WTC11 (cell line): ENCODE measurements at regions not wholly inside any gene's neighbourhood (a gene's known extent, or its start where the extent isn't known, plus 50 kb on each side); places are given as distances from the start of the nearest gene placed in this dataset.
A peak's percentile ranks its signal among the peaks of the same experiment; 100 is the strongest.

Experiments
- ATAC-seq: fragments of 200-7000 bp; cut with Tn5 transposase; 2 replicates; pipeline ENCODE4 v1.10.0; 2021; ENCODE audit warnings: mild to moderate bottlenecking, moderate library complexity
- CTCF ChIA-PET: fragments of 300-600 bp; sonication (Branson Sonifier 250); formaldehyde crosslinking; loops from one replicate; lab custom pipeline; 2021; ENCODE audit warnings: antibody characterized with exemption; lab: Charles Lee
- POLR2A ChIA-PET: fragments of 350-600 bp; sonication (Branson Sonifier 250); formaldehyde crosslinking; loops from one replicate; lab custom pipeline; 2021; ENCODE audit warnings: antibody characterized with exemption; lab: Charles Lee
- DNase-seq: peaks from one replicate; pipeline ENCODE4 v3.0.0; 2021; ENCODE audit warnings: low spot score
- H3K27ac Mint-ChIP-seq: 2 replicates; pipeline ENCODE4 v1.8.0; 2021; ENCODE audit warnings: mixed read lengths
- H3K27me3 Mint-ChIP-seq: 2 replicates; pipeline ENCODE4 v1.8.0; 2021; ENCODE audit warnings: low read depth, mild to moderate bottlenecking, moderate library complexity, mixed read lengths
- H3K36me3 Mint-ChIP-seq: 2 replicates; pipeline ENCODE4 v1.8.0; 2021; ENCODE audit warnings: mixed read lengths
- H3K4me1 Mint-ChIP-seq: 2 replicates; pipeline ENCODE4 v1.8.0; 2022; ENCODE audit warnings: mixed read lengths
- H3K4me3 Mint-ChIP-seq: 2 replicates; pipeline ENCODE4 v1.8.0; 2021; ENCODE audit warnings: mild to moderate bottlenecking, moderate library complexity, mixed read lengths
- H3K9me3 Mint-ChIP-seq: 2 replicates; pipeline ENCODE4 v1.8.0; 2021; ENCODE audit warnings: mixed read lengths
- FOXK1 ChIP-seq: sonication (generic); formaldehyde crosslinking; IDR thresholded peaks from 2 replicates; pipeline ENCODE4 v1.8.0; 2022; ENCODE audit warnings: mild to moderate bottlenecking, moderate library complexity, missing genetic modification reagents
- JUN ChIP-seq: sonication (generic); formaldehyde crosslinking; IDR thresholded peaks from 2 replicates; pipeline ENCODE4 v1.8.0; 2023; ENCODE audit warnings: mild to moderate bottlenecking, missing genetic modification reagents
- RORB ChIP-seq: fragments of 250-450 bp; sonication (Bioruptor Pico); IDR thresholded peaks from 2 replicates; pipeline ENCODE4 v1.9.0; 2021; ENCODE audit warnings: mild to moderate bottlenecking
- SP1 ChIP-seq: sonication (generic); formaldehyde crosslinking; conservative IDR thresholded peaks from 2 replicates; pipeline ENCODE4 v1.8.1; 2022; ENCODE audit warnings: missing genetic modification reagents
- TEAD1 ChIP-seq: sonication (generic); formaldehyde crosslinking; IDR thresholded peaks from 2 replicates; pipeline ENCODE4 v1.8.0; 2022; ENCODE audit warnings: mild to moderate bottlenecking, missing genetic modification reagents
- ZBTB21 ChIP-seq: sonication (generic); formaldehyde crosslinking; IDR thresholded peaks from 2 replicates; pipeline ENCODE4 v1.8.1; 2023; ENCODE audit warnings: mild to moderate bottlenecking, missing genetic modification reagents, borderline replicate concordance
- ZNF423 ChIP-seq: fragments of 250-450 bp; sonication (Bioruptor Pico); IDR thresholded peaks from 2 replicates; pipeline ENCODE4 v2.1.2; 2022; ENCODE audit warnings: mild to moderate bottlenecking, moderate library complexity
- TF ChIP-seq, protein P1 (sequence below): sonication (generic); formaldehyde crosslinking; IDR thresholded peaks from 2 replicates; pipeline ENCODE4 v1.8.0; 2022; ENCODE audit warnings: mild to moderate bottlenecking, missing genetic modification reagents
- TF ChIP-seq, protein P2 (sequence below): sonication (generic); formaldehyde crosslinking; conservative IDR thresholded peaks from 2 replicates; pipeline ENCODE4 v1.8.1; 2023; ENCODE audit warnings: mild to moderate bottlenecking, low read depth, missing genetic modification reagents, moderate library complexity
- TF ChIP-seq, protein P3 (sequence below): sonication (generic); formaldehyde crosslinking; IDR thresholded peaks from 2 replicates; pipeline ENCODE4 v1.8.1; 2023; ENCODE audit warnings: mild to moderate bottlenecking, missing genetic modification reagents, moderate library complexity
- TF ChIP-seq, protein P4 (sequence below): sonication (generic); formaldehyde crosslinking; IDR thresholded peaks from 2 replicates; pipeline ENCODE4 v1.8.1; 2022; ENCODE audit warnings: missing genetic modification reagents, borderline replicate concordance
- TF ChIP-seq, protein P5 (sequence below): sonication (generic); formaldehyde crosslinking; IDR thresholded peaks from 2 replicates; pipeline ENCODE4 v1.8.0; 2023; ENCODE audit warnings: missing genetic modification reagents, mild to moderate bottlenecking, borderline replicate concordance
- TF ChIP-seq, protein P6 (sequence below): sonication (generic); formaldehyde crosslinking; conservative IDR thresholded peaks from 2 replicates; pipeline ENCODE4 v1.8.1; 2022; ENCODE audit warnings: mild to moderate bottlenecking, missing genetic modification reagents
- TF ChIP-seq, protein P7 (sequence below): fragments of 250-450 bp; sonication (Bioruptor Pico); IDR thresholded peaks from 2 replicates; pipeline ENCODE4 v1.9.0; 2021; ENCODE audit warnings: moderate library complexity, mild to moderate bottlenecking, inconsistent platforms, borderline replicate concordance
- TF ChIP-seq, protein P8 (sequence below): sonication (generic); formaldehyde crosslinking; IDR thresholded peaks from 2 replicates; pipeline ENCODE4 v1.8.1; 2023; ENCODE audit warnings: mild to moderate bottlenecking, missing genetic modification reagents, moderate library complexity
- TF ChIP-seq, protein P9 (sequence below): sonication (generic); formaldehyde crosslinking; IDR thresholded peaks from 2 replicates; pipeline ENCODE4 v1.8.0; 2023; ENCODE audit warnings: mild to moderate bottlenecking, missing genetic modification reagents
- TF ChIP-seq, protein P10 (sequence below): sonication (generic); formaldehyde crosslinking; IDR thresholded peaks from 2 replicates; pipeline ENCODE4 v1.8.0; 2023; ENCODE audit warnings: missing genetic modification reagents

DNA sequence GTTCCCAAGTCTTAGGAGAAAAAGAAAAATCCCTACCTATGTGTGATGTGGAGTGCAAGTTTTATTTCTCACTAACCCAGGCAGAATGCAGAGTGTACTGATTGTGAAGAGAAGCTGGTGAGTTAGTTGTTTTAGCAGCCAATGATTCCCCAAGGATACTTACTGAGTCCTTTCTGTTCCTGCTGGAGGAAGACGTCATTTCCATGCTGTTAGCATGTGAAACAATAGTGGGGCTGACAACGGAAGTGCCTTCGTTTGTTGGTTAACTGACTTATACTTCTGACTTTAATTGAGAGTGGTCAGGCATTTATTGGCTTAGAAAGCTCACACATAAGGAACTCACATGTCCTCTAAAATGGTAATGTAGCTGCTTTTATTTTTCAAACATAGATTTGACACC lies 180.6 kb downstream of the MC4R start:
- no peak for TF ChIP-seq ZNF423 (CRISPR knock-in tag)
- TF ChIP-seq, protein P1, sequence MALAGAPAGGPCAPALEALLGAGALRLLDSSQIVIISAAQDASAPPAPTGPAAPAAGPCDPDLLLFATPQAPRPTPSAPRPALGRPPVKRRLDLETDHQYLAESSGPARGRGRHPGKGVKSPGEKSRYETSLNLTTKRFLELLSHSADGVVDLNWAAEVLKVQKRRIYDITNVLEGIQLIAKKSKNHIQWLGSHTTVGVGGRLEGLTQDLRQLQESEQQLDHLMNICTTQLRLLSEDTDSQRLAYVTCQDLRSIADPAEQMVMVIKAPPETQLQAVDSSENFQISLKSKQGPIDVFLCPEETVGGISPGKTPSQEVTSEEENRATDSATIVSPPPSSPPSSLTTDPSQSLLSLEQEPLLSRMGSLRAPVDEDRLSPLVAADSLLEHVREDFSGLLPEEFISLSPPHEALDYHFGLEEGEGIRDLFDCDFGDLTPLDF (CRISPR knock-in tag) = no peak
- no peak for TF ChIP-seq TEAD1 (CRISPR knock-in tag)
- TF ChIP-seq, all 79 proteins: peak for 0

DNA sequence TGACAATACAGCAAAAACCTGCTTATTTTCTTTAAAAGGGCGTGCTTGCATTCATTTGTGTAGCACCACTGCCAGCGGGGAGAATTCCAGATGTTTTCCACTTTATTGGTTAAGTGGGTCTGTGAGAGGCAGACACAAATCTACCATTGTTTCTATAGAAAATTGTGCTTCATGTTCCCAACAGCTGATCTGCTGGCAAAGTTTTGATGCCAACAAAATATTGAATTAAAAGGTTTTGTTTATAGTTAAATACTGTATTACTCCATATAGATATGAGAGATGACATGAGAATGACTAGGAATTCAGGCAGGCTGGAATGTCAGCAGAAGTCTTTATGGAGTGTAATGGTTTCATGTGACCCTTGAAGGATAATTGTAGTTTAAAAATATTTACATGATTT lies 182.7 kb downstream of the MC4R start:
- no peaks in the 10 kb centered on the region for H3K27me3 Mint-ChIP-seq
- no peak overlapping the region for H3K27ac Mint-ChIP-seq
- H3K4me3 Mint-ChIP-seq = no peak overlapping the region
- H3K9me3 Mint-ChIP-seq = peaks cover 19% of the 10 kb centered on the region
- DNase-seq (no peak), ATAC-seq (no peak)
- CTCF ChIA-PET = no interaction called here
- peaks cover 8% of the 10 kb centered on the region for H3K36me3 Mint-ChIP-seq
- POLR2A ChIA-PET = no interaction called here
- peaks cover 27% of the 10 kb centered on the region for H3K4me1 Mint-ChIP-seq
- TF ChIP-seq, protein P2, sequence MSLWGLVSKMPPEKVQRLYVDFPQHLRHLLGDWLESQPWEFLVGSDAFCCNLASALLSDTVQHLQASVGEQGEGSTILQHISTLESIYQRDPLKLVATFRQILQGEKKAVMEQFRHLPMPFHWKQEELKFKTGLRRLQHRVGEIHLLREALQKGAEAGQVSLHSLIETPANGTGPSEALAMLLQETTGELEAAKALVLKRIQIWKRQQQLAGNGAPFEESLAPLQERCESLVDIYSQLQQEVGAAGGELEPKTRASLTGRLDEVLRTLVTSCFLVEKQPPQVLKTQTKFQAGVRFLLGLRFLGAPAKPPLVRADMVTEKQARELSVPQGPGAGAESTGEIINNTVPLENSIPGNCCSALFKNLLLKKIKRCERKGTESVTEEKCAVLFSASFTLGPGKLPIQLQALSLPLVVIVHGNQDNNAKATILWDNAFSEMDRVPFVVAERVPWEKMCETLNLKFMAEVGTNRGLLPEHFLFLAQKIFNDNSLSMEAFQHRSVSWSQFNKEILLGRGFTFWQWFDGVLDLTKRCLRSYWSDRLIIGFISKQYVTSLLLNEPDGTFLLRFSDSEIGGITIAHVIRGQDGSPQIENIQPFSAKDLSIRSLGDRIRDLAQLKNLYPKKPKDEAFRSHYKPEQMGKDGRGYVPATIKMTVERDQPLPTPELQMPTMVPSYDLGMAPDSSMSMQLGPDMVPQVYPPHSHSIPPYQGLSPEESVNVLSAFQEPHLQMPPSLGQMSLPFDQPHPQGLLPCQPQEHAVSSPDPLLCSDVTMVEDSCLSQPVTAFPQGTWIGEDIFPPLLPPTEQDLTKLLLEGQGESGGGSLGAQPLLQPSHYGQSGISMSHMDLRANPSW = no peak
- TF ChIP-seq, protein P3, sequence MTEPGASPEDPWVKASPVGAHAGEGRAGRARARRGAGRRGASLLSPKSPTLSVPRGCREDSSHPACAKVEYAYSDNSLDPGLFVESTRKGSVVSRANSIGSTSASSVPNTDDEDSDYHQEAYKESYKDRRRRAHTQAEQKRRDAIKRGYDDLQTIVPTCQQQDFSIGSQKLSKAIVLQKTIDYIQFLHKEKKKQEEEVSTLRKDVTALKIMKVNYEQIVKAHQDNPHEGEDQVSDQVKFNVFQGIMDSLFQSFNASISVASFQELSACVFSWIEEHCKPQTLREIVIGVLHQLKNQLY (CRISPR knock-in tag) = no peak
- TF ChIP-seq, protein P4, sequence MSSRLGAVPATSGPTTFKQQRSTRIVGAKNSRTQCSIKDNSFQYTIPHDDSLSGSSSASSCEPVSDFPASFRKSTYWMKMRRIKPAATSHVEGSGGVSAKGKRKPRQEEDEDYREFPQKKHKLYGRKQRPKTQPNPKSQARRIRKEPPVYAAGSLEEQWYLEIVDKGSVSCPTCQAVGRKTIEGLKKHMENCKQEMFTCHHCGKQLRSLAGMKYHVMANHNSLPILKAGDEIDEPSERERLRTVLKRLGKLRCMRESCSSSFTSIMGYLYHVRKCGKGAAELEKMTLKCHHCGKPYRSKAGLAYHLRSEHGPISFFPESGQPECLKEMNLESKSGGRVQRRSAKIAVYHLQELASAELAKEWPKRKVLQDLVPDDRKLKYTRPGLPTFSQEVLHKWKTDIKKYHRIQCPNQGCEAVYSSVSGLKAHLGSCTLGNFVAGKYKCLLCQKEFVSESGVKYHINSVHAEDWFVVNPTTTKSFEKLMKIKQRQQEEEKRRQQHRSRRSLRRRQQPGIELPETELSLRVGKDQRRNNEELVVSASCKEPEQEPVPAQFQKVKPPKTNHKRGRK = no peak
- TF ChIP-seq, protein P5, sequence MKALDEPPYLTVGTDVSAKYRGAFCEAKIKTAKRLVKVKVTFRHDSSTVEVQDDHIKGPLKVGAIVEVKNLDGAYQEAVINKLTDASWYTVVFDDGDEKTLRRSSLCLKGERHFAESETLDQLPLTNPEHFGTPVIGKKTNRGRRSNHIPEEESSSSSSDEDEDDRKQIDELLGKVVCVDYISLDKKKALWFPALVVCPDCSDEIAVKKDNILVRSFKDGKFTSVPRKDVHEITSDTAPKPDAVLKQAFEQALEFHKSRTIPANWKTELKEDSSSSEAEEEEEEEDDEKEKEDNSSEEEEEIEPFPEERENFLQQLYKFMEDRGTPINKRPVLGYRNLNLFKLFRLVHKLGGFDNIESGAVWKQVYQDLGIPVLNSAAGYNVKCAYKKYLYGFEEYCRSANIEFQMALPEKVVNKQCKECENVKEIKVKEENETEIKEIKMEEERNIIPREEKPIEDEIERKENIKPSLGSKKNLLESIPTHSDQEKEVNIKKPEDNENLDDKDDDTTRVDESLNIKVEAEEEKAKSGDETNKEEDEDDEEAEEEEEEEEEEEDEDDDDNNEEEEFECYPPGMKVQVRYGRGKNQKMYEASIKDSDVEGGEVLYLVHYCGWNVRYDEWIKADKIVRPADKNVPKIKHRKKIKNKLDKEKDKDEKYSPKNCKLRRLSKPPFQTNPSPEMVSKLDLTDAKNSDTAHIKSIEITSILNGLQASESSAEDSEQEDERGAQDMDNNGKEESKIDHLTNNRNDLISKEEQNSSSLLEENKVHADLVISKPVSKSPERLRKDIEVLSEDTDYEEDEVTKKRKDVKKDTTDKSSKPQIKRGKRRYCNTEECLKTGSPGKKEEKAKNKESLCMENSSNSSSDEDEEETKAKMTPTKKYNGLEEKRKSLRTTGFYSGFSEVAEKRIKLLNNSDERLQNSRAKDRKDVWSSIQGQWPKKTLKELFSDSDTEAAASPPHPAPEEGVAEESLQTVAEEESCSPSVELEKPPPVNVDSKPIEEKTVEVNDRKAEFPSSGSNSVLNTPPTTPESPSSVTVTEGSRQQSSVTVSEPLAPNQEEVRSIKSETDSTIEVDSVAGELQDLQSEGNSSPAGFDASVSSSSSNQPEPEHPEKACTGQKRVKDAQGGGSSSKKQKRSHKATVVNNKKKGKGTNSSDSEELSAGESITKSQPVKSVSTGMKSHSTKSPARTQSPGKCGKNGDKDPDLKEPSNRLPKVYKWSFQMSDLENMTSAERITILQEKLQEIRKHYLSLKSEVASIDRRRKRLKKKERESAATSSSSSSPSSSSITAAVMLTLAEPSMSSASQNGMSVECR (CRISPR knock-in tag) = no peak
- TF ChIP-seq, protein P6, sequence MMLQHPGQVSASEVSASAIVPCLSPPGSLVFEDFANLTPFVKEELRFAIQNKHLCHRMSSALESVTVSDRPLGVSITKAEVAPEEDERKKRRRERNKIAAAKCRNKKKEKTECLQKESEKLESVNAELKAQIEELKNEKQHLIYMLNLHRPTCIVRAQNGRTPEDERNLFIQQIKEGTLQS (CRISPR knock-in tag) = no peak
- TF ChIP-seq JUN (CRISPR knock-in tag) (no peak), SP1 (CRISPR knock-in tag) (no peak), FOXK1 (no peak), RORB (no peak), ZBTB21 (CRISPR knock-in tag) (no peak)
- TF ChIP-seq, protein P7, sequence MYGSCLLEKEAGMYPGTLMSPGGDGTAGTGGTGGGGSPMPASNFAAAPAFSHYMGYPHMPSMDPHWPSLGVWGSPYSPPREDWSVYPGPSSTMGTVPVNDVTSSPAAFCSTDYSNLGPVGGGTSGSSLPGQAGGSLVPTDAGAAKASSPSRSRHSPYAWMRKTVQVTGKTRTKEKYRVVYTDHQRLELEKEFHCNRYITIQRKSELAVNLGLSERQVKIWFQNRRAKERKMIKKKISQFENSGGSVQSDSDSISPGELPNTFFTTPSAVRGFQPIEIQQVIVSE (CRISPR knock-in tag) = no peak
- TF ChIP-seq, protein P8, sequence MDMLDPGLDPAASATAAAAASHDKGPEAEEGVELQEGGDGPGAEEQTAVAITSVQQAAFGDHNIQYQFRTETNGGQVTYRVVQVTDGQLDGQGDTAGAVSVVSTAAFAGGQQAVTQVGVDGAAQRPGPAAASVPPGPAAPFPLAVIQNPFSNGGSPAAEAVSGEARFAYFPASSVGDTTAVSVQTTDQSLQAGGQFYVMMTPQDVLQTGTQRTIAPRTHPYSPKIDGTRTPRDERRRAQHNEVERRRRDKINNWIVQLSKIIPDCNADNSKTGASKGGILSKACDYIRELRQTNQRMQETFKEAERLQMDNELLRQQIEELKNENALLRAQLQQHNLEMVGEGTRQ (CRISPR knock-in tag) = no peak
- TF ChIP-seq, protein P9, sequence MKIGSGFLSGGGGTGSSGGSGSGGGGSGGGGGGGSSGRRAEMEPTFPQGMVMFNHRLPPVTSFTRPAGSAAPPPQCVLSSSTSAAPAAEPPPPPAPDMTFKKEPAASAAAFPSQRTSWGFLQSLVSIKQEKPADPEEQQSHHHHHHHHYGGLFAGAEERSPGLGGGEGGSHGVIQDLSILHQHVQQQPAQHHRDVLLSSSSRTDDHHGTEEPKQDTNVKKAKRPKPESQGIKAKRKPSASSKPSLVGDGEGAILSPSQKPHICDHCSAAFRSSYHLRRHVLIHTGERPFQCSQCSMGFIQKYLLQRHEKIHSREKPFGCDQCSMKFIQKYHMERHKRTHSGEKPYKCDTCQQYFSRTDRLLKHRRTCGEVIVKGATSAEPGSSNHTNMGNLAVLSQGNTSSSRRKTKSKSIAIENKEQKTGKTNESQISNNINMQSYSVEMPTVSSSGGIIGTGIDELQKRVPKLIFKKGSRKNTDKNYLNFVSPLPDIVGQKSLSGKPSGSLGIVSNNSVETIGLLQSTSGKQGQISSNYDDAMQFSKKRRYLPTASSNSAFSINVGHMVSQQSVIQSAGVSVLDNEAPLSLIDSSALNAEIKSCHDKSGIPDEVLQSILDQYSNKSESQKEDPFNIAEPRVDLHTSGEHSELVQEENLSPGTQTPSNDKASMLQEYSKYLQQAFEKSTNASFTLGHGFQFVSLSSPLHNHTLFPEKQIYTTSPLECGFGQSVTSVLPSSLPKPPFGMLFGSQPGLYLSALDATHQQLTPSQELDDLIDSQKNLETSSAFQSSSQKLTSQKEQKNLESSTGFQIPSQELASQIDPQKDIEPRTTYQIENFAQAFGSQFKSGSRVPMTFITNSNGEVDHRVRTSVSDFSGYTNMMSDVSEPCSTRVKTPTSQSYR = no peak
- TF ChIP-seq, protein P10, sequence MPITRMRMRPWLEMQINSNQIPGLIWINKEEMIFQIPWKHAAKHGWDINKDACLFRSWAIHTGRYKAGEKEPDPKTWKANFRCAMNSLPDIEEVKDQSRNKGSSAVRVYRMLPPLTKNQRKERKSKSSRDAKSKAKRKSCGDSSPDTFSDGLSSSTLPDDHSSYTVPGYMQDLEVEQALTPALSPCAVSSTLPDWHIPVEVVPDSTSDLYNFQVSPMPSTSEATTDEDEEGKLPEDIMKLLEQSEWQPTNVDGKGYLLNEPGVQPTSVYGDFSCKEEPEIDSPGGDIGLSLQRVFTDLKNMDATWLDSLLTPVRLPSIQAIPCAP (CRISPR knock-in tag) = no peak

More for the DNA sequence above, 180.6 kb downstream of the MC4R start:
- Mint-ChIP-seq H3K27me3 (no peaks in the 10 kb centered on the region), H3K4me3 (no peak overlapping the region), H3K27ac (peak overlapping the region; percentile 67), H3K9me3 (peaks cover 19% of the 10 kb centered on the region), H3K36me3 (peaks cover 8% of the 10 kb centered on the region), H3K4me1 (peaks cover 30% of the 10 kb centered on the region)
- CTCF ChIA-PET = interaction anchor here (0.7 kb wide), 1 partner anchor 197 kb away, joined by 3 read pairs; no protein-coding TSS in a partner anchor
- DNase-seq = no peak
- POLR2A ChIA-PET = no interaction called here
- peak; percentile 61 for ATAC-seq
